DND-41 (cell line): ENCODE measurements at regions not wholly inside any gene's neighbourhood (a gene's known extent, or its start where the extent isn't known, plus 50 kb on each side); places are given as distances from the start of the nearest gene placed in this dataset.

Source experiments
- ATAC-seq: fragments of 200-7000 bp; cut with Tn5 transposase; 3 replicates; pipeline ENCODE4 v1.9.1; 2021; ENCODE audit warnings: low read depth; ENCODE audit not compliant: insufficient read depth
- DNase-seq: peaks from one replicate; pipeline ENCODE4 v3.0.0-alpha.2; 2020
- H2AFZ ChIP-seq: 2 replicates; pipeline ENCODE4 v1.6.0; 2012; ENCODE audit warnings: low read depth, low read length
- H3K27ac ChIP-seq: 2 replicates; pipeline ENCODE4 v1.5.1; 2012; ENCODE audit warnings: low read length, inconsistent platforms
- H3K27me3 ChIP-seq: fragments of 200-600 bp; sonication (generic); 2 replicates; pipeline ENCODE4 v1.6.0; 2012; ENCODE audit warnings: low read length, mild to moderate bottlenecking, inconsistent platforms; ENCODE audit not compliant: insufficient read depth, poor library complexity
- H3K36me3 ChIP-seq: 2 replicates; pipeline ENCODE4 v1.5.1; 2012; ENCODE audit warnings: low read length, inconsistent platforms; ENCODE audit not compliant: insufficient read depth
- H3K4me1 ChIP-seq: 2 replicates; pipeline ENCODE4 v1.5.1; 2012; ENCODE audit warnings: mild to moderate bottlenecking, low read length; ENCODE audit not compliant: insufficient read depth
- H3K4me2 ChIP-seq: 2 replicates; pipeline ENCODE4 v1.6.0; 2012; ENCODE audit warnings: mild to moderate bottlenecking, moderate library complexity, low read length, inconsistent platforms; ENCODE audit not compliant: insufficient read depth
- H3K4me3 ChIP-seq, 2 experiments: fragments of 200-600 bp in 1 of 2; shearing (Covaris generic) in 1 of 2; 2 replicates each; pipeline ENCODE4 v1.5.1; 2012 to 2016; ENCODE audit warnings: inconsistent platforms in 2 of 2, low read length in 2 of 2, mild to moderate bottlenecking in 2 of 2, low read depth in 1 of 2, moderate library complexity in 1 of 2
- H3K79me2 ChIP-seq: 2 replicates; pipeline ENCODE4 v1.6.0; 2012; ENCODE audit warnings: low read length, inconsistent platforms; ENCODE audit not compliant: insufficient read depth
- H3K9ac ChIP-seq: 2 replicates; pipeline ENCODE4 v1.6.0; 2012; ENCODE audit warnings: low read depth, mild to moderate bottlenecking, inconsistent platforms, low read length, moderate library complexity
- H3K9me3 ChIP-seq: 2 replicates; pipeline ENCODE4 v1.5.1; 2012; ENCODE audit warnings: low read length, moderate library complexity, mild to moderate bottlenecking, inconsistent platforms; ENCODE audit not compliant: insufficient read depth, severe bottlenecking
- H4K20me1 ChIP-seq: 2 replicates; pipeline ENCODE4 v1.6.0; 2012; ENCODE audit warnings: low read length; ENCODE audit not compliant: insufficient read depth
- CTCF ChIP-seq: IDR thresholded peaks from 2 replicates; pipeline ENCODE4 v1.5.1; 2012; ENCODE audit warnings: borderline replicate concordance, low read length, moderate library complexity, mild to moderate bottlenecking; ENCODE audit not compliant: poor library complexity, severe bottlenecking; ENCODE audit errors: extremely low read depth
- EZH2 ChIP-seq: IDR thresholded peaks from 3 replicates; pipeline ENCODE4 v1.6.1; 2012; ENCODE audit warnings: borderline replicate concordance, low read depth, mild to moderate bottlenecking, moderate library complexity, low read length, inconsistent platforms; ENCODE audit not compliant: severe bottlenecking

DNA sequence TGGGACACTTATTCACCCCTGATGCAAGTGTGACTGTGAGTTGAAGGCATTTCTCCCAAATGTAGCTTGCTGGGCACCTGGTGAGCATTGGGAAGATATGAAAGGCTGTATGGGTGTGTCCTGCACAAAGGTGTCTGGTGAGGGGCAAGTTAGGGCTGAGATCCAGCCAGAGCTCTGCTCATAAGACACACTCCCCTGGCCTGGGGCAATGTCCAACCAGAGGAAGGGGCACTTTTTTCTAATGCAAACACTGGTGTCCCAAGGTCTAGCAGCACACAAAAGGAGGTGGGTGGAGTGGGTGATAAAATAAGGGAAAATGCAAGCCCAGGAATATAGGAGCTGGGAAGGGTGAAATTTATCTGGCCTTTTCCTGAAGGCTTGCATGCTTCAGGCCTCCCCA is 57.0 kb upstream of the TRABD2B start:
- Histone ChIP-seq H3K9me3 (no peaks in the 10 kb centered on the region), H3K27me3 (peaks cover 15% of the 10 kb centered on the region), H3K27ac (no peak overlapping the region), H3K79me2 (no peaks in the 10 kb centered on the region), H3K4me1 (no peaks in the 10 kb centered on the region), H2AFZ (no peak overlapping the region), H3K9ac (no peak overlapping the region), H4K20me1 (peaks cover 4% of the 10 kb centered on the region; the same call in 1 of the 2 replicates), H3K36me3 (no peaks in the 10 kb centered on the region), H3K4me3 (no peak overlapping the region), H3K4me2 (no peak overlapping the region)
- DNase-seq (no peak), ATAC-seq (no peak)
- no peak for TF ChIP-seq CTCF
- TF ChIP-seq EZH2: no peak

DNA sequence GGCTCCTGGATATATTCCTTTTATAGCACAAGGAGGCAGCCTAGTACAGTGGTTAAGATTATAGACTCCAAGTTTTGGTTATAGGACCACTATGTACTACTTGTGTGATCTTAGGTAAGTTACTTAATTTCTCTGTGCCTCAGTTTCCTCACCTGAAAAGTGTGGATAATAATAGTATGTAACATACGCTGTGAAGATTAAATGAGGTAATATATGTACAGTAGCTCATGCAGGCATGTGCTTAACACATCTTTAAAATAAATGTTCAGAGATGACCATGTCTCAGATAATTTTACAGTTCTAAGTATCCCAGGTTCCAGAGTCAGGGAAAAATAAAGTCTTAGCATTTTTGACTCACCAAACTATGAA is 55.7 kb upstream of the TRABD2B start:
- no peak overlapping the region for H3K4me2 ChIP-seq
- no peaks in the 10 kb centered on the region for H3K9me3 ChIP-seq
- H4K20me1 ChIP-seq: peaks cover 4% of the 10 kb centered on the region; the same call in 1 of the 2 replicates
- H3K36me3 ChIP-seq: no peaks in the 10 kb centered on the region
- DNase-seq (no peak), ATAC-seq (no peak)
- no peak overlapping the region for H3K9ac ChIP-seq
- no peak overlapping the region for H2AFZ ChIP-seq
- H3K79me2 ChIP-seq: no peaks in the 10 kb centered on the region
- TF ChIP-seq CTCF (no peak), EZH2 (no peak)
- H3K27ac ChIP-seq: no peak overlapping the region
- peaks cover 16% of the 10 kb centered on the region for H3K27me3 ChIP-seq
- H3K4me3 ChIP-seq: no peak overlapping the region
- H3K4me1 ChIP-seq: no peaks in the 10 kb centered on the region

GRCh38 chr1:48051466-48052126 is 54.4 kb upstream of the TRABD2B start:
- no peaks in the 10 kb centered on the region for H3K4me1 ChIP-seq
- H3K4me2 ChIP-seq: no peak overlapping the region

More at GRCh38 chr1:48051466-48052126, 54.4 kb upstream of the TRABD2B start:
- Histone ChIP-seq H2AFZ (no peak overlapping the region), H4K20me1 (peaks cover 4% of the 10 kb centered on the region; the same call in 1 of the 2 replicates), H3K4me3 (no peak overlapping the region), H3K9me3 (no peaks in the 10 kb centered on the region), H3K36me3 (no peaks in the 10 kb centered on the region), H3K9ac (no peak overlapping the region), H3K27ac (no peak overlapping the region), H3K79me2 (no peaks in the 10 kb centered on the region), H3K27me3 (peaks cover 16% of the 10 kb centered on the region)
- ATAC-seq (no peak), DNase-seq (no peak)
- TF ChIP-seq EZH2 (no peak), CTCF (no peak)
